ENCODE measurements at regions not wholly inside any gene's neighbourhood (a gene's known extent, or its start where the extent isn't known, plus 50 kb on each side); places are given as distances from the start of the nearest gene placed in this dataset.

DNA sequence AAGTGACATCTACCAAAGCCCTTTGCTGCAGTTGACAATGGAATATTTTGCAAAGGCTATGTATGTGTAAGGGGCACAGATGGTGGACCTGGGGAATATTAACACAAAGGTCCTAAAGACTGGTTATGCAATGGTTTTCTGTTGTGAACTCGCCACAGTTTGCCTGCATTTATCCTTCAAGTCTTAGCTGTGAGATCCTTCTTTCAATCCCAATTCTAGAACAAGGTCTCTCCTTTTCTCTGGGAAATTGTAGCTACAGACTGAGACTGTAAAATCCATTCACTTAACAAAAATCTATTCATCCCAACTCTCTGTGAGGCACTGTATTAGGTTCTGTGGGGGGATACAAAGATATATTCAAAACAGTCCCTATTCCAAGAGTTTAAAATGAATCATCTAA, 250.4 kb downstream of the GPM6A start:
- ATAC-seq (no peak), DNase-seq (no peak)
- no peaks in the 10 kb centered on the region for H3K4me1 Mint-ChIP-seq
- no peak overlapping the region for H3K27ac Mint-ChIP-seq
- no peak overlapping the region for H3K4me3 Mint-ChIP-seq
- H3K36me3 Mint-ChIP-seq = no peaks in the 10 kb centered on the region
- peaks cover 0 to 4% (median 0%) of the 10 kb centered on the region in 9 donors for H3K9me3 Mint-ChIP-seq
- no peaks in the 10 kb centered on the region for H3K27me3 Mint-ChIP-seq
- POLR2A ChIA-PET = no interaction called here

- H3K9me3 Mint-ChIP-seq = peaks cover 0 to 6% (median 0%) of the 10 kb centered on the region in 9 donors
- no peak overlapping the region for H3K4me3 Mint-ChIP-seq
- no peak overlapping the region for H3K27ac Mint-ChIP-seq
- ATAC-seq = no peak
- POLR2A ChIA-PET = no interaction called here
- no peaks in the 10 kb centered on the region for H3K4me1 Mint-ChIP-seq
- DNase-seq = no peak
- no peaks in the 10 kb centered on the region for H3K36me3 Mint-ChIP-seq
- H3K27me3 Mint-ChIP-seq = no peaks in the 10 kb centered on the region
Measured at GRCh38 chr4:175562111-175562510, 250.0 kb downstream of the GPM6A start.

DNA sequence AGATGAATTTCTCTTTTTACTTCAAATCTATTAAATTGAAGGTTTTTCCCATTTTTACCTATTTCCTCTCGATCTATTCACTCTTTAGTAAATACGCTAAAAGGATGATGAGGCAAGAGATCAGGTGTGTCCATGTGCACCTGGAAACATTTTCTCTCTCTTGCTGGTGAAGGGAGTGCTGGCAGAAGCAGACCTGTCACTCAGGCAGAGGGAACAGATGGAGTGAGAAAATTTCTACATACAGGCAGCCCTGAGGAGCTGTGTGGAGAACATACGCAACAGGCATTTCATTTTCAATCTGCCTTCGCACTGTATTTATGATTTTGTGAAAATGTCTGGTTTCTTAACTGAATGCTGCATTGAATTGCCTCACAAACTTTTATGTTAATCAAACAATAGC, 249.5 kb downstream of the GPM6A start:
- POLR2A ChIA-PET = no interaction called here
- H3K9me3 Mint-ChIP-seq = peaks cover 0 to 6% (median 0%) of the 10 kb centered on the region in 9 donors
- H3K27ac Mint-ChIP-seq = no peak overlapping the region
- H3K36me3 Mint-ChIP-seq = no peaks in the 10 kb centered on the region
- no peak overlapping the region for H3K4me3 Mint-ChIP-seq
- DNase-seq (no peak), ATAC-seq (no peak)
- no peaks in the 10 kb centered on the region for H3K27me3 Mint-ChIP-seq
- H3K4me1 Mint-ChIP-seq = no peaks in the 10 kb centered on the region
